Immature natural killer cell (primary cell): ENCODE measurements at regions not wholly inside any gene's neighbourhood (a gene's known extent, or its start where the extent isn't known, plus 50 kb on each side); places are given as distances from the start of the nearest gene placed in this dataset.

Experiments
- DNase-seq, 3 donors: peaks; one replicate each; pipeline ENCODE4 v3.0.0; 2022; ENCODE audit warnings: mixed read lengths in 1 of 3
- H3K27ac Mint-ChIP-seq, 6 donors: one replicate each; pipeline ENCODE4 v1.8.0; 2020; ENCODE audit warnings: mixed read lengths in 6 of 6, mild to moderate bottlenecking in 5 of 6, inconsistent platforms in 4 of 6, moderate library complexity in 3 of 6
- H3K27me3 Mint-ChIP-seq, 3 donors: one replicate each; pipeline ENCODE4 v1.8.0; 2020 to 2021; ENCODE audit warnings: low read depth in 3 of 3, mild to moderate bottlenecking in 3 of 3, mixed read lengths in 3 of 3, moderate library complexity in 3 of 3, inconsistent platforms in 1 of 3
- H3K36me3 Mint-ChIP-seq, 3 donors: one replicate each; pipeline ENCODE4 v1.8.0; 2020; ENCODE audit warnings: mixed read lengths in 3 of 3, inconsistent platforms in 2 of 3, mild to moderate bottlenecking in 2 of 3
- H3K4me1 Mint-ChIP-seq, 2 donors: one replicate each; pipeline ENCODE4 v1.8.0; 2020; ENCODE audit warnings: inconsistent platforms in 2 of 2, mild to moderate bottlenecking in 2 of 2, mixed read lengths in 2 of 2, moderate library complexity in 1 of 2
- H3K4me3 Mint-ChIP-seq, 5 donors: one replicate each; pipeline ENCODE4 v1.8.0; 2020; ENCODE audit warnings: mild to moderate bottlenecking in 5 of 5, mixed read lengths in 5 of 5, inconsistent platforms in 3 of 5, moderate library complexity in 3 of 5
- H3K9me3 Mint-ChIP-seq, 6 donors: one replicate each; pipeline ENCODE4 v1.8.0; 2020; ENCODE audit warnings: mild to moderate bottlenecking in 6 of 6, mixed read lengths in 6 of 6, inconsistent platforms in 4 of 6, moderate library complexity in 3 of 6

DNA sequence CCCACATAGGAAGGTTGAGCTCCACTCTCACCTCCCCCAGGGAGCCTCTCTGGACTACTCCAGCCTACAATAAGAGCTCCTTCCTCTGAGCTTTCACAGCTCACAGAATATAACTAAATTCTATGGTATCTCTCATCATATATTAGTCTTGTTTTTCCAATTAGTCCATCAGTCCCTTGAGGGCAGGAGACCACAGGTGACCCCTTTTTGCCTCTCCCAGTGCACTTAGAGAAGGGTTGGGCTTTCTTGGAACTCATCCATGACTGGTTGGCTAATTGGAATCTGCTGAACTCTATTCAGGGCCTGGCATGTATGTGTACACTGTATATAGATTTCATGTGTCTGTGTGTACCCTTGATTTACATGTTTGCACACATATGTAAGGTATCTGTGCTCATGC lies 50.4 kb upstream of the ARAP3 start:
- peaks cover 7 to 8% (median 8%) of the 10 kb centered on the region in 3 donors for H3K27me3 Mint-ChIP-seq
- DNase-seq, result no peak
- no peak overlapping the region for H3K4me3 Mint-ChIP-seq
- no peak overlapping the region for H3K27ac Mint-ChIP-seq
- H3K4me1 Mint-ChIP-seq, result no peaks in the 10 kb centered on the region
- no peaks in the 10 kb centered on the region for H3K36me3 Mint-ChIP-seq
- no peaks in the 10 kb centered on the region for H3K9me3 Mint-ChIP-seq
